Osteoblast (primary cell): ENCODE measurements at regions not wholly inside any gene's neighbourhood (a gene's known extent, or its start where the extent isn't known, plus 50 kb on each side); places are given as distances from the start of the nearest gene placed in this dataset.

Source experiments
- DNase-seq: peaks from one replicate; pipeline ENCODE4 v3.0.0; 2011; ENCODE audit warnings: low spot score, mixed read lengths; ENCODE audit not compliant: insufficient read length; ENCODE audit errors: missing footprints
- H2AFZ ChIP-seq: 2 replicates; pipeline ENCODE4 v1.6.0; 2011; ENCODE audit warnings: mild to moderate bottlenecking, low read length
- H3K27ac ChIP-seq: 2 replicates; pipeline ENCODE4 v1.5.1; 2011; ENCODE audit warnings: mild to moderate bottlenecking, low read depth, low read length, moderate library complexity
- H3K27me3 ChIP-seq: 2 replicates; pipeline ENCODE4 v1.6.0; 2012; ENCODE audit warnings: mild to moderate bottlenecking, control low read depth, inconsistent platforms, low read length, moderate library complexity; ENCODE audit not compliant: insufficient read depth
- H3K36me3 ChIP-seq: 2 replicates; pipeline ENCODE4 v1.5.1; 2011; ENCODE audit warnings: mild to moderate bottlenecking, low read length, control low read depth, moderate library complexity; ENCODE audit not compliant: insufficient read depth
- H3K4me1 ChIP-seq: 2 replicates; pipeline ENCODE4 v1.5.1; 2011; ENCODE audit warnings: mild to moderate bottlenecking, low read length, control low read depth, moderate library complexity; ENCODE audit not compliant: insufficient read depth
- H3K4me2 ChIP-seq: 2 replicates; pipeline ENCODE4 v1.6.0; 2011; ENCODE audit warnings: mild to moderate bottlenecking, low read length; ENCODE audit not compliant: insufficient read depth
- H3K4me3 ChIP-seq: fragments of 200-600 bp; sonication (generic); 3 replicates; pipeline ENCODE4 v1.5.1; 2012; ENCODE audit warnings: mild to moderate bottlenecking, low read length, inconsistent platforms; ENCODE audit not compliant: insufficient read depth
- H3K79me2 ChIP-seq: 2 replicates; pipeline ENCODE4 v1.6.0; 2012; ENCODE audit warnings: mild to moderate bottlenecking, low read length, control low read depth, inconsistent platforms; ENCODE audit not compliant: insufficient read depth
- H3K9me3 ChIP-seq: 2 replicates; pipeline ENCODE4 v1.5.1; 2011; ENCODE audit warnings: low read depth, low read length, control low read depth
- H4K20me1 ChIP-seq: 2 replicates; pipeline ENCODE4 v1.6.0; 2012; ENCODE audit warnings: mild to moderate bottlenecking, low read length, control low read depth; ENCODE audit not compliant: insufficient read depth
- CTCF ChIP-seq: IDR thresholded peaks from 2 replicates; pipeline ENCODE4 v1.5.1; 2011; ENCODE audit warnings: mild to moderate bottlenecking, low read depth, low read length, moderate library complexity; ENCODE audit errors: extremely low read depth

- H4K20me1 ChIP-seq = no peaks in the 10 kb centered on the region
- H3K36me3 ChIP-seq = no peaks in the 10 kb centered on the region
- H3K27me3 ChIP-seq = peaks cover 41% of the 10 kb centered on the region
- no peak overlapping the region for H3K4me3 ChIP-seq
- no peak overlapping the region for H3K4me2 ChIP-seq
- H3K79me2 ChIP-seq = no peaks in the 10 kb centered on the region
- H3K27ac ChIP-seq = no peak overlapping the region
- no peaks in the 10 kb centered on the region for H3K9me3 ChIP-seq
- TF ChIP-seq CTCF = no peak
- H2AFZ ChIP-seq = no peak overlapping the region
- DNase-seq = no peak
- no peaks in the 10 kb centered on the region for H3K4me1 ChIP-seq
These were observed 518.9 kb downstream of the SHQ1 start for GRCh38 chr3:72329354-72329753.

GRCh38 chr3:72328755-72329277 lies 519.4 kb downstream of the SHQ1 start:
- H3K4me1 ChIP-seq = no peaks in the 10 kb centered on the region
- H3K27me3 ChIP-seq = peaks cover 41% of the 10 kb centered on the region
- H3K36me3 ChIP-seq = no peaks in the 10 kb centered on the region
- no peak for DNase-seq
- H3K9me3 ChIP-seq = no peaks in the 10 kb centered on the region
- H2AFZ ChIP-seq = no peak overlapping the region
- no peak for TF ChIP-seq CTCF
- no peak overlapping the region for H3K4me2 ChIP-seq
- no peaks in the 10 kb centered on the region for H3K79me2 ChIP-seq
- no peak overlapping the region for H3K27ac ChIP-seq
- no peak overlapping the region for H3K4me3 ChIP-seq
- no peaks in the 10 kb centered on the region for H4K20me1 ChIP-seq

- Histone ChIP-seq H2AFZ (no peak overlapping the region), H3K4me3 (no peak overlapping the region), H3K4me2 (no peak overlapping the region), H3K4me1 (no peaks in the 10 kb centered on the region), H3K27ac (no peak overlapping the region), H4K20me1 (no peaks in the 10 kb centered on the region), H3K9me3 (no peaks in the 10 kb centered on the region), H3K27me3 (peaks cover 33% of the 10 kb centered on the region), H3K79me2 (no peaks in the 10 kb centered on the region), H3K36me3 (no peaks in the 10 kb centered on the region)
- no peak for DNase-seq
- no peak for TF ChIP-seq CTCF
These were observed 521.2 kb downstream of the SHQ1 start for GRCh38 chr3:72327008-72327407.

GRCh38 chr3:72324253-72324811 lies 523.9 kb downstream of the SHQ1 start:
- no peak for DNase-seq
- no peak overlapping the region for H3K4me2 ChIP-seq
- TF ChIP-seq CTCF = no peak

More at GRCh38 chr3:72324253-72324811, 523.9 kb downstream of the SHQ1 start:
- peaks cover 16% of the 10 kb centered on the region for H3K27me3 ChIP-seq
- no peaks in the 10 kb centered on the region for H4K20me1 ChIP-seq
- no peaks in the 10 kb centered on the region for H3K9me3 ChIP-seq
- no peaks in the 10 kb centered on the region for H3K79me2 ChIP-seq
- H3K27ac ChIP-seq = no peak overlapping the region
- H3K4me3 ChIP-seq = no peak overlapping the region
- peaks cover 2% of the 10 kb centered on the region for H3K4me1 ChIP-seq
- no peak overlapping the region for H2AFZ ChIP-seq
- no peaks in the 10 kb centered on the region for H3K36me3 ChIP-seq
